ENCODE measurements at regions not wholly inside any gene's neighbourhood (a gene's known extent, or its start where the extent isn't known, plus 50 kb on each side); places are given as distances from the start of the nearest gene placed in this dataset.

DNA sequence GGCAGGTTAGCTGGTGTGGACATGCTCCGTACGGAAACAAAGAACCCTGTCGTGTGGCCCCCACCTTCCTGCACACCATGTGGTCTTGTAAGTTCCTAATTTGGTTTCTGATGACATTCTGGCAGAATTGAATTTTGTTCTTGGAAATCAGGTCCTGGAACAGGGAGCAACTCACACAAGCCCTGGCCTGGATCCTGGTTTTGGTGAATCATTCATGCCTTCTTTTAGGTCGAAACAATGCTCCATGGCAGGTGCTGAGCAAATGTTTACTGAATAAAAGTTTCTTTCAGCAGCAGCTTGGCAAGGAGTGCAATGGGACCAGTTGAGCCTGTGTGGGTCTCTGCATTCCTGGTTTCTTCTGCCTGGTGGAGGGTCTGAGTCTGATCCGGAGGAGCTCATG, 978.4 kb downstream of the BCL11B start:
- no peak for TF ChIP-seq POLR2A (IDR thresholded peaks at IDR 0.05)
- TF ChIP-seq, protein P1, sequence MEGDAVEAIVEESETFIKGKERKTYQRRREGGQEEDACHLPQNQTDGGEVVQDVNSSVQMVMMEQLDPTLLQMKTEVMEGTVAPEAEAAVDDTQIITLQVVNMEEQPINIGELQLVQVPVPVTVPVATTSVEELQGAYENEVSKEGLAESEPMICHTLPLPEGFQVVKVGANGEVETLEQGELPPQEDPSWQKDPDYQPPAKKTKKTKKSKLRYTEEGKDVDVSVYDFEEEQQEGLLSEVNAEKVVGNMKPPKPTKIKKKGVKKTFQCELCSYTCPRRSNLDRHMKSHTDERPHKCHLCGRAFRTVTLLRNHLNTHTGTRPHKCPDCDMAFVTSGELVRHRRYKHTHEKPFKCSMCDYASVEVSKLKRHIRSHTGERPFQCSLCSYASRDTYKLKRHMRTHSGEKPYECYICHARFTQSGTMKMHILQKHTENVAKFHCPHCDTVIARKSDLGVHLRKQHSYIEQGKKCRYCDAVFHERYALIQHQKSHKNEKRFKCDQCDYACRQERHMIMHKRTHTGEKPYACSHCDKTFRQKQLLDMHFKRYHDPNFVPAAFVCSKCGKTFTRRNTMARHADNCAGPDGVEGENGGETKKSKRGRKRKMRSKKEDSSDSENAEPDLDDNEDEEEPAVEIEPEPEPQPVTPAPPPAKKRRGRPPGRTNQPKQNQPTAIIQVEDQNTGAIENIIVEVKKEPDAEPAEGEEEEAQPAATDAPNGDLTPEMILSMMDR (IDR thresholded peaks at IDR 0.05), result no peak
